GM11168 (cell line): ENCODE measurements at regions not wholly inside any gene's neighbourhood (a gene's known extent, or its start where the extent isn't known, plus 50 kb on each side); places are given as distances from the start of the nearest gene placed in this dataset.

ENCODE experiments used
- in situ Hi-C: fragments of 300-500 bp; cut with MboI; formaldehyde crosslinking; loops from one replicate; pipeline ENCODE4 v1.12.0; 2022; ENCODE audit warnings: low sequenced_read_pairs; ENCODE audit not compliant: unreplicated experiment

DNA sequence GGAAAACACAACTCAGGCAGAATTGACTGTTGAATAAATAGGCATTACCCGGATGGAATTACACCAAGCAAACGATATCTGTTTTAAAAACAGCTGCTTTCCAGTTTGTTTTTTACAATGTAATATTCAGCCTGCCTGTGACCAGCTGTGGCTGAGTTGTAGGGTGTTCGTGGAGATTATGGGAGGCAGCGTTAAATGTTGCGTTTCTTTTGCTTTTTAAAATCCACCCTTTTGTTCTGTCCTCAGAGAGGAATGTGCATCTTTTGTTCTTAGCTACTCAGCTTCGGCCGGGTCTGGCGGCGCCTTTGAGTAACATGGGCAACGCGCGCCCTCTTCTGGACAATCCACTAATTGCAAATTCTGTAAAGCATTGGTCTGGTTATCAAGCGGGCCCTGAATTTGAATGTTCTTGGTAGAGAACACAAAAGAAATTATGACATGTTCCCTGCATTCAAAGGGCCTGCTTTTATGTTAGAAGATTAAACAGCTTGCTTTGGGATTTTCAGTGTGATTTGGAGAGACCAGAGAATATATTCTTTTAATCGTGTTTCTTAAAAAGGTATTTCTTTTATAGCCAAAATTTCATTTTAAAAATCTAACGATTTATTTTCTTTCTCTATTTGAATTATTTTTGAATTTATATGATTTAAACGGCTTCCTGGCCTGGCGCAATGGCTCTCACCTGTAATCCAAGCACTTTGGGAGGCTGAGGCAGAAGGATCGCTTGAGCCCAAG lies 76.3 kb upstream of the TRIM2 start:
- in situ Hi-C loops, result loop anchor here (10.0 kb wide), 1 partner anchor 283 kb away; no protein-coding TSS in a partner anchor

DNA sequence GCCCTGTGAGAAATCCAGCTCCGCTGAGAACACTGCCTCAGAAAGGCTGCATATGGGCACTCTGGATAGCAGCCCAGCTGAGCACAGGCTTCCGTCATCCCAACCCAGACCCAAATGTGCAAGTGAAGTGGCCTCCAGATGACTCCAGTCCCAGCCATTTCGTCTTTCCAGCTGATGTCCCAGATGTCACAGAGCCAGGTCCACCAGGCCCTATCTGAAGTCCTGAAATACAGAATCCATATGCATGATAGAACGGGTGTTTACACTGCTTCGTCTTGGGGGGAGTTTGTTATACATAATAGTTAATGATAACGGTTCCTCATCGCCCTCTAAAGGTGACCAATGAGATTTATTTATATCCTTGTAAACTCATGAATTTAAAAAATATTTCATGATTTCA lies 72.6 kb upstream of the TRIM2 start:
- in situ Hi-C loops, result no loop called here

DNA sequence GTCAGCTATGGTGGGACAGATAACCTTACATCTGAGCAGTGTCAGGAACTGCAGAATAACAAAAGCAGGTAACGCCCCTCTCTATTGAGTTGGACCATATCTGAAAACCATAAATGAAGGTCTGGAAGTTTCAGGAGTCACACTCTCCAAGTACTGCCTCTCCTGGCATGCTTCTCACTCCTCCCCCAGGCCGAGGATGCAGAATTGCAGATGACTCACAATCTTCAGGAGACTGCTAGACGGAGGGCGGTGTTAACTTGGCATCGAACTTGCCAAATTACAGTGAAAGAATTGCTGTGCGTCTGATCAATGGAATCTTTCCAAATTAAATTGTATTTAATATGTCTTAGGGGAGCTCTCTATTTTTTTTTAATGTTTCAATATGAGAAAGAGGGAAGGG lies 67.1 kb upstream of the TRIM2 start:
- in situ Hi-C loops, result no loop called here

DNA sequence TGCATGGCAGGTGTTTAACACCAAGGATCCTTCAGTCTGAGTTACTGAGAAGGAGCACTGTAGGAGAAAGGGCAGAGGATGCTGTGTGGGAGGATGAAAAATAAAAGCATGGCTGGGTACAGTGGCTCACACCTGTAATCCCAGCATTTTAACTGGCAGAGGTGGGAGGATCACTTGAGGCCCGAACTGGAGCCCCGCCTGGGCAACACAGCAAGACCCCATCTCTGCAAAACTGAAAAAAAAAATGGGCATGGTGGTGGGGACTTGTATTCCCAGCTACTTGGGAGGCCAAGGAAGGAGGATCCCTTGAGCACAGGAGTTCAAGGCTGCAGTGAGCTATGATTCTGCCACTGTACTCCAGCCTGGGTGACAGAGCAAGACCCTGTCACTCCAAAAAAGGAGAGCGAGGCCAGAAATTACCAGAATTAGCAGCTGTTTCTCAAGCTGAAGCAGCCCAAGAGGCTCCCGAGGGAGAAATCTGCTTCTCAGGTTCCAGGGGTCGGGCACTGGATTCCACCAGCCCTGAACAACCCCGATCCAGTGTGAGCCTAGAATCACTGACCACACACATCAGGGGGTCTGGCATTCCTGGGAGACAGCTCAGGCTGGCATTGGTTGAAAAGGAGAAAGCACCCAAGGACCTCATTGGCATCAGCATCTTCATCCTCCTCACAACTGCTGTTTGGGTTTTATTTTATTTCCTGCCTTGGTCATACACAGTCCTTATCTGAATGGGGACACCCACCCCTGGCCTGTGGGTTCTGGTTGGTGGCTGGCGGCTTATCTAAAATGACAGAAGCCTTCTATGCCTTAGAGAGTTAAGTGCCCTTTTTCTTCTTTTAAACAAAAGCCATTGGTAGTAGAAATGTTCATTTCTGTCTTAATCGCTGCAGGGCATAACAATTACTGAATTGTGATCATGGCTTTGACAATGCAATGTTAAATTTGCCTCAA lies 66.3 kb upstream of the TRIM2 start:
- in situ Hi-C loops, result no loop called here

DNA sequence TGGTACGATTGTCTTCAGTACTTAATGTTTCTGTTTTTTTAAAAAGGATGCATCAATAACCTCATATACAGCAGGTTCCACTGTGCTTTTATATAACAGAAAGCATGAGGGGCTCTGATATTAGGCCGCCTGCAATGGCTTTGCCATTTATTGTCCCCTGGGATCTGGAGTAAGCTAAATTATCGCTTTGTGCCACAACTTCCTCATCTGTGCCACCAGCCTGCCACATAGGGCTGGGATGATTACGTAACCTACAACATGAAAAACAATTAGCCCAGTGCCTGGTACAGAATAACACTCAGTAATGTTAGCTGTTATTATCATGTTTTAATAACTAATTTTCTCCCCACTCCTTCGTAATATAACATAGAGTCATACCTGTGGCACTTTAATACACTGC lies 65.5 kb upstream of the TRIM2 start:
- in situ Hi-C loops, result no loop called here

DNA sequence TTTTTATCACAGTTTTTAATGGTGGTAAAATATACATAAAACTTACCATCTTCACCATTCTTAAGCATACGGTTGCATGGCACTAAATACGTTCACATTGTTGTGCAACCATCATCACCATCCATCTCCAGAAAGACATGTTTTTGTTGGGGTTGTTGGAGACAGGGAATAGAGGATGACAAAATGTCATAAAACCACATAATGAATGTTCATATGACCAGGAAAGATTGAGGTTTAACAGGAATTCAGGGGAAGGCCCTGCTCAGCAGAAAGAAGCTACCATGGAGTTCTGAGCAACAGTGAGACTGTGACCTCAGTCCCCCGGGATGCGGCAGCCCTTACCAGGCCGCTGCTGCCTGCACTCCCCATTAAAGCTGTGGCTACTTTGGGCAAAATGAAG lies 63.9 kb upstream of the TRIM2 start:
- in situ Hi-C loops, result no loop called here

DNA sequence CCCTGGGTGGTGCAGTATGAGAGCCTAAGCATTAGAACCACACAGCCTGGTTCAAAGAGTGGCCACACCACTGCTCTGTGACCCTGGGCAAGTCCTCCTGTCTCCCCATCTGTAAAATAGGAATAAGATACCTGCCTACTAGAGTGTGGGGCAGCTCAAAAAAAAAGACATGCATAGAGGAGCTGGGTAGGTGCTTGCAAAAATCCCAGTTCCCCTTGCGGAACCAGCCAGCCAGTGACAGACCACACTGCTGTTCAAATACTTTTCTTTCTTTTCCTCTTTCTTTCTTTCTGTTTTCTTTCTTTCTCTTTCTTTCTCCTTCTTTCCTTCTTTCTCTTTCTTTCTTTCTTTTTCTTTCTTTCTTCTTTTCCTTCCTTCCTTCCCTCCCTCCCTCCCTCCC lies 63.0 kb upstream of the TRIM2 start:
- in situ Hi-C loops, result no loop called here

DNA sequence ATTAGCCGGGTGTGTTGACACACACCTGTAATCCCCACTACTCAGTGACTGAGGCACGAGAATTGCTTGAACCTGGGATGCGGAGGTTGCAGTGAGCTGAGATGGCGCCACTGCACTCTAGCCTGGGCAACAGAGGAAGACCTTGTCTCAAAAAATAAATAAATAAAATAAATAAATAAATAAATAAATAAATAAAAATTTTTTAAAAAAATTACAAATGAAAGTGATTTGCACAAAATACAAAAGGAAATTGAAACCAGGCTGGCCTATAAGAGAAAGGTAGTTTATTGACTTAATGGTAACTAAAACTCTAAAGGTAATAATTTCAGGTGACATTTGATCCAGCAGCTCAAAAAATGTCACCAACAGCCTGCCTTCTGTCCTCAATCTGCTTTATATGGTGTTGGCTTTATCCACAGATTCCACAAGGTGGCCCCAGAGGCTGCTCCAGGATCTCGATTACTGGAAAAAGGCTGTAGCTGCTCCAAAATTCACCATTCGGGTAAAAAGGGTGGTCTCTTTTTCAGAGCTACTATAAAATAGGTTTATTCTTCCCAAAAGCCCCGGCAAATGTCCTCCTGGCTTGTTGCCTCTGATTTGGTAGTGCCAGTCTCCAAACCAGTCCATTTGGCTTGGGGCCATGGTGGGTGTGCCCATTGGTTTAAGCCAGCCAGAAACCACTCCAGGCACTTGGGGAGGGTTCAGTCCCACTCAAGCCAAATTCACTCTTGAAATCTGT lies 61.4 kb upstream of the TRIM2 start:
- in situ Hi-C loops, result no loop called here

DNA sequence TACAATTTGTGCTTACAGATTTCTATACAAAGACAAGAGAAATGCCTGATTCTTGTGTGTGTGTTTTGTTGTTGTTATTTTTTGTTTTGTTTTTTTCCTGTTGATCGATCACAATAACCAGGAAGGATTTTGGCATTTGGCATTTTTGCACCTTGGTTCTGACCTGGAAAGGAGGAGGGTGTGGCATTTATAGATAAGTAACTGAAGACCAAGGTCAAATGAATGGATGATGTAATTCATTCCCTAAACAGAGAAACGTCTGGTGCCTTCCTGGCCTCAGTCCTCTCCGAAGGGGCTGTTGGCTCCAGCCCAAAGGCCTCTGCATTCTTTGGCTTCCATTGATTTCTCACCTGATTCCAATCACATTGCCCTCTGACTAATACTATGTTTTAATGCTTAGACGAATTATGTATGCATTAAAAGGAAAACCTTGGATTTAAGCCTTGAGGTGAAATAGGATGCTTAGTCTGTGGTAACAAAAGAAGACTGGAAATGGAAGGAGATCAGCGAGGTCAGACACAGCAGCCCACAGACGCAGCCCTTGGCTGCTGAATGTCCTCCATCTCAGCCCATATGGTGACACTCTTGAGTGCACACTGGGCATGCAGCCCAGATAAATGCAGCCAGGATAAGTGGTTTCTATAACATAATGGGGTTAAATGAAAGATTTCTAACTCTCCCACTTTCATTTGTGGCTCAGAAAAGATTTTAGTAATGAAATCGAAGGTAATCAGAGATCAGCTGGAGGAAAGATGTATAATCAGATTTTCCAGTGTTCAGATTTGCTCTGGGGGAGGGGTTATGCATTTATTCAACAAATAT lies 60.5 kb upstream of the TRIM2 start:
- in situ Hi-C loops, result no loop called here

DNA sequence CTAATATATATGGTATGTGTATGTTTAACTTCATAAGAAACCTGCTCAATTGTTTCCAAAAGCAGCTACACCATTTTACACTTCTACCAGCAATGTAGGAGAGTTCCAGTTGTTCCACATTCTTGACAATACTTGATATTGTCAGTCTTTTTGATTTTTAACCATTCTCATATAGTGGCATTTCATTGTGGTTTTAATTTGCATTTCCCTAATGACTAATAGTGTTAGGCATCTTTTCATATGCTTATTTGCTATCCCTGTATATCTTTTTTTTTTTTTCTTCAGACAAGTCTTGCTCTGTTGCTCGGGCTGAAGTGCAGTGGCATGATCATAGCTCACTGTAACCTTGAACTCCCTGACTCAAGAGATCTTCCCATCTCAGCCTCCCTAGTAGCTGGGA lies 58.2 kb upstream of the TRIM2 start:
- in situ Hi-C loops, result no loop called here

DNA sequence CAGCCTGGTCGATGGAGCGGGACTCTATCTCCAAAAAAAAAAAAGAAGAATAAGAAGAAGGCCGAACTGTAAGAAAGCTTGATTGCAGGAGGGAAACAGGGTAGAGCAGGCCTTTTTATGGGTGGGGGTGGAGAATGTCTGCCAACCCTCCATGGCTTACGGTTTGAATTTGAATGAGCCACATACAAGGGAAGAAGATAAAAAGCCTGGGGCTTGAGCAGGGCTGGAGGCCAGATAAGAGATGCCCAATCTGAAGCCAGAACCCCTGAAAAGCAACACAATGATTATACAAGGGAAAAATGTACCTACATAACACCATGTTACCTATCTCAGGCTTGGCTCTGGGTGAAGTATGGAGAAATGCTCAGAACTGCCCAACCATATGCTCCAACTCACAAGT lies 57.3 kb upstream of the TRIM2 start:
- in situ Hi-C loops, result no loop called here

DNA sequence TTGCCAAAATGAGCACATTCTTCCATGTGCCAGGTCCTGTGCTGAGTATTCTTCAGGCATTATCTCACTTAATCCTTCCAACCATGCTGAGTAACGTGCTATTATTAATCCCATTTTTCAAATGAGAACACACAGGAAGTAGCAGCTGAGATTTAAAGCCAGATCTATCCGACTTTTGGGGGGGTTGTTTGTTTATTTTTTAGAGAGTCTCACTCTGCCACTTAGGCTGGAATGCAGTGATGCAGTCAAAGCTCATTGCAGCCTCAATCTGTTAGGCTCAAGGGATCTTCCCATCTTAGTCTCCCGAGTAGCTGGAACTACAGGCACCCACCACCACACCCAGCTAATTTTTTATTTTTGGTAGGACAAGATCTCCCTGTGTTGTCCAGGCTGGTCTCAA lies 55.5 kb upstream of the TRIM2 start:
- in situ Hi-C loops, result no loop called here

DNA sequence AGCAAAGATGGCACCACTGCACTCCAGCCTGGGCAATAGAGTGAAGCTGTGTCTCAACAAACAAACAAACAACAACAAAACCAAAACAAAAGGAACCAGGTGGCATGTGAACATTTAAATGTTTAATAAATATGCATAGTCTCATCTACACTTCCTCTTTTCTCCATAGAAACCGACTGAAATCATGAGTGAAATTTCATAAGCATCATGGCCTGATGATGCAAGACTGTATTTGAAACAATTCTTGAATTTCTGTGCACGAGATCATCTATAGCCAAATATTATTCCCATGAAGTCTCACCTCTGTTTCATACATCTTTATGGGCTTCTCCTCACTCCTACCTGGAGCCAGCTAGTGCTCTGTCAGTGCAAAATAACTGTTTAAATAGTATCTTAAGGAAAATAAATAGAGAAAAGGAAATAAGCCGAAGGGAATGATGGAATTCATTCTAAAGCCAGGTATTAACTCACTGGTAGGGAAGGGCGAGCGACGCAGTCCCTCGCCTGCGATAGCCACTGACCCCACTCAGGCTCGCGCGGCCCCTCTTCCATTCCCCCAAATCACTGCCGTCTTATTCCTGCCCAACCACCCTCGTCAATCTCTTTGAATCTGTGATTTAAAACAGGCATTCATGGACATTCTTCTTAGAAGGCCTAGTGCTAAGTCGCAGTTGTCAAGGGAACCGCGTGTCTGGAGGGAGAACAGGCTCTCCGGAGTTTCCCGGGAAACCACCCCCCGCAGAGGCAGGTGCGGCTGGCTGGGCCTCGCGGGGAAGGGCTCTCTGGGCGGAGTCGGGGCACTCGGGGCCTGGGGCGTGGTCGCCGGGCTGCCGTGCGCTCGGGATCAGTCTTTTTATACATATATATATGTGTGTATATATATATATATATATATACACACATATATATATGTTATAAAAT lies 52.4 kb upstream of the TRIM2 start:
- in situ Hi-C loops, result no loop called here

DNA sequence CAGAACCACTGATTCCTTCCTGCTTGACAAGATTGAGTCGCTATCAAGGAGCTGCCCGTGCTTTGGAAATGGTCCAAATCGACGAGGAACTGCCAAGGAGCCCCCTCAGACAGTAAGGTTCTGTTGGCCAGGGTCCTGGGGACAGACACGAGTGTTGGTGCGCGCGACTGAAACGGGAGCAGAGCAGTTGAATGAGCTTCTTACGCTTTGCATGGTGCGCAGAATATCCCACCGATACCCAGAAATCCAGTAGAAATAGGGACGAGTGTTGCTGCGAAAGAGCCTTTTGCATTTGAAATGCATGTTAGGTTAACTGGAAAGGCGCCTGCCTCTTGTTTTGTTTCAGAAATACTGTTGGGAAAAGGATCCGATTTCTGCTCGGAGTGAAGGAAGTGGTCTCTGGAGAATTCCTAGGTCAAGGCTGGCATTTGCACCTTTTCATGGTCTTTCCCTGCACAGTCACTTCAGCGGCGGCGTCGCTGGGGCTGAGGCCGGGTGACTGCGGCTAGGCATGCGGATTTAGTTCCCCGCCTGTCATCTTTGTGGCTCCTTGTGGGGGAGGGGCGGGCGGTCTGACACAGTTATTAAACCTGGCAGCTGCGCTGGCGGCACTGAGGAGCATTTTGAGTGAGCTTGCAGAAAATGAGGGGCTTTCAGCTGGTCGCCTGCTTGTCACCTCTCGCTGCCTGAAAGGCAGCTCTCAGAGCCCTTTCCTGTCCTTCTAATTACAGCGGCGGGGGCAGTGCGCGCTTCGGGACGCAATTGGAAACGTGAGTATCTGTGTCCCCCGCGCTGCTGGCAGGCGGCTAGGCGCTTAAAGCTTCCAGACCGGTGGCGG lies 51.5 kb upstream of the TRIM2 start:
- in situ Hi-C loops, result no loop called here

DNA sequence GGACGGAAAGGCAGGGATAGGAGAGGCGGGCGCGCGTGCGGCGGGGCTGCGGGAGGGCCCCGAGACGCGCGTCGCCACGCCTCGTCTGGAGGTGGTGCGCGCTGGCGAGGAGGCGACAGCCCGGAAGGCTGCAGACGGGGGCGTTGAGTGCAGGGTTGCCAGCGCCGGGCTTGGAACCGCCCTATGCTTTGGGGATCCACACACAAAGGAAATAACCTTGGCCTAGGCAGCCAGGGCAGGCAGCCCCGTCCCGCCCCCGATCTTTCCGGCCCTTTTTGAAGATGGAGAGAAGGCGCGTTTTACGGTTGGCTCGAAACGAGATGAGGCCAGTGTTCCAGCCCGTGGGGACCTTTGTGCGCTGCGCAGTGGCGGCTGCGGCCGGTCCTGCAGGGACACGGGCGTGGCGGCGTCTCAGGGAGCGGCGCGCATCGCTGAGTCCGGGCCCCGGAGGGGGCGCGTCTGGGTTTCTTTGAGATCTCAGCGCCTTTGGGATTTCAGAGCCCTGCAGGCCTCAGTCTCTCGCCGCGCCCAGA lies 50.8 kb upstream of the TRIM2 start:
- in situ Hi-C loops, result no loop called here

DNA sequence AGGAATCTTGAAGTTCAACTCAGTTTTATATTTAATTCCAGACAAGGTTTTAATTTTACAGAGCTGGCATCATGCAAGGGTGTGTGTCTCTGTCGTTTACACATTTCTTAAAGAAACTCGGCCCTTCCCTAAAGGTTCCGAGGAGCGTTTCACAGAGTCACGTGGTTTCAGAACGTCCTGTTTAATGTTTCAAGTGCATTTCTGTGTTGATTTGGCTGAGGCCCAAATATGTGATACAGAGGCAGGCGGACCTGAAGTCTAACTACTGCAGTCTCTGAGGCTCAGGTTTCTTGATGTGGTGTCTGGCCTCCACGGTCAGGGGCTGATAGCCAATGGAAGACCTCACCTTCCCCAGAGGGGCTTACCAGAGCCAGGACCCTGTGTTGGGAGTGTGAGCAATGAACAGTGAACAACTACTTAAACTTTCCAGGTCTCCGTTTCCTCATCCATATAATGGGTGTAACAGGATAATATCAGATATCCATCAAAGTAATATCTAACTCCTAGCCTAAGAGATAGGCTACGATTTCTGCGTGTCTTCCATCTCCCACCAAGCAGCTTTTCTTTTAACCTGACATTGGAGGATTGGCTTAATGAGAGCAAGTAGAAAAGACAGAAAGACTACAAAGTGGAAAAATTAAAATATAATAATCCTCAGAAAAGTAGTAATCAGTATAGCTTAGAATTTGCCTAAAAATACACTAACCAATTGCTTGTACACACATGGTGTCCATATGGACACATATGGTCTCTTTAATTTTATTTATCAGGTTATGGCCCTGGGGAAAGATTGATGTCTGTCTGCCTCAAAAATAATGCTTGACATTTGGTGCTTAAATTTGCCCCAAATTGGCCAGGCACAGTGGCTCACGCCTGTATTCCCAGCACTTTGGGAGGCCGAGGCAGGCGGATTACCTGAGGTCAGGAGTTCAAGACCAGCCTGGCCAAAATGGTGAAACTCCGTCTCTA lies 50.0 kb upstream of the TRIM2 start:
- in situ Hi-C loops, result no loop called here
